ENCODE measurements at regions not wholly inside any gene's neighbourhood (a gene's known extent, or its start where the extent isn't known, plus 50 kb on each side); places are given as distances from the start of the nearest gene placed in this dataset.

- TF ChIP-seq ZBTB43 (CRISPR knock-in tag; IDR thresholded peaks at IDR 0.05) (no peak), CTCF (IDR thresholded peaks at IDR 0.05) (no peak), CREB1 (CRISPR knock-in tag; IDR thresholded peaks at IDR 0.05) (no peak), NFYB (CRISPR knock-in tag; conservative IDR thresholded peaks at IDR 0.05; ENCODE audit: low read depth) (no peak), NFE2L1 (CRISPR knock-in tag; IDR thresholded peaks at IDR 0.05) (no peak), HMGXB4 (CRISPR knock-in tag; IDR thresholded peaks at IDR 0.05) (no peak), ZNF317 (CRISPR knock-in tag; IDR thresholded peaks at IDR 0.05; ENCODE audit: borderline replicate concordance, low read depth) (no peak), IRF2 (CRISPR knock-in tag; IDR thresholded peaks at IDR 0.05; ENCODE audit: borderline replicate concordance, low read depth) (no peak), ATF1 (CRISPR knock-in tag; IDR thresholded peaks at IDR 0.05) (no peak)
- TF ChIP-seq, protein P1, sequence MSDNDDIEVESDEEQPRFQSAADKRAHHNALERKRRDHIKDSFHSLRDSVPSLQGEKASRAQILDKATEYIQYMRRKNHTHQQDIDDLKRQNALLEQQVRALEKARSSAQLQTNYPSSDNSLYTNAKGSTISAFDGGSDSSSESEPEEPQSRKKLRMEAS (CRISPR knock-in tag; IDR thresholded peaks at IDR 0.05) = no peak
- TF ChIP-seq, protein P2, sequence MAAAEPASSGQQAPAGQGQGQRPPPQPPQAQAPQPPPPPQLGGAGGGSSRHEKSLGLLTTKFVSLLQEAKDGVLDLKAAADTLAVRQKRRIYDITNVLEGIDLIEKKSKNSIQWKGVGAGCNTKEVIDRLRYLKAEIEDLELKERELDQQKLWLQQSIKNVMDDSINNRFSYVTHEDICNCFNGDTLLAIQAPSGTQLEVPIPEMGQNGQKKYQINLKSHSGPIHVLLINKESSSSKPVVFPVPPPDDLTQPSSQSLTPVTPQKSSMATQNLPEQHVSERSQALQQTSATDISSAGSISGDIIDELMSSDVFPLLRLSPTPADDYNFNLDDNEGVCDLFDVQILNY (CRISPR knock-in tag; IDR thresholded peaks at IDR 0.05) = no peak
- TF ChIP-seq, protein P3, sequence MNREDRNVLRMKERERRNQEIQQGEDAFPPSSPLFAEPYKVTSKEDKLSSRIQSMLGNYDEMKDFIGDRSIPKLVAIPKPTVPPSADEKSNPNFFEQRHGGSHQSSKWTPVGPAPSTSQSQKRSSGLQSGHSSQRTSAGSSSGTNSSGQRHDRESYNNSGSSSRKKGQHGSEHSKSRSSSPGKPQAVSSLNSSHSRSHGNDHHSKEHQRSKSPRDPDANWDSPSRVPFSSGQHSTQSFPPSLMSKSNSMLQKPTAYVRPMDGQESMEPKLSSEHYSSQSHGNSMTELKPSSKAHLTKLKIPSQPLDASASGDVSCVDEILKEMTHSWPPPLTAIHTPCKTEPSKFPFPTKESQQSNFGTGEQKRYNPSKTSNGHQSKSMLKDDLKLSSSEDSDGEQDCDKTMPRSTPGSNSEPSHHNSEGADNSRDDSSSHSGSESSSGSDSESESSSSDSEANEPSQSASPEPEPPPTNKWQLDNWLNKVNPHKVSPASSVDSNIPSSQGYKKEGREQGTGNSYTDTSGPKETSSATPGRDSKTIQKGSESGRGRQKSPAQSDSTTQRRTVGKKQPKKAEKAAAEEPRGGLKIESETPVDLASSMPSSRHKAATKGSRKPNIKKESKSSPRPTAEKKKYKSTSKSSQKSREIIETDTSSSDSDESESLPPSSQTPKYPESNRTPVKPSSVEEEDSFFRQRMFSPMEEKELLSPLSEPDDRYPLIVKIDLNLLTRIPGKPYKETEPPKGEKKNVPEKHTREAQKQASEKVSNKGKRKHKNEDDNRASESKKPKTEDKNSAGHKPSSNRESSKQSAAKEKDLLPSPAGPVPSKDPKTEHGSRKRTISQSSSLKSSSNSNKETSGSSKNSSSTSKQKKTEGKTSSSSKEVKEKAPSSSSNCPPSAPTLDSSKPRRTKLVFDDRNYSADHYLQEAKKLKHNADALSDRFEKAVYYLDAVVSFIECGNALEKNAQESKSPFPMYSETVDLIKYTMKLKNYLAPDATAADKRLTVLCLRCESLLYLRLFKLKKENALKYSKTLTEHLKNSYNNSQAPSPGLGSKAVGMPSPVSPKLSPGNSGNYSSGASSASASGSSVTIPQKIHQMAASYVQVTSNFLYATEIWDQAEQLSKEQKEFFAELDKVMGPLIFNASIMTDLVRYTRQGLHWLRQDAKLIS (CRISPR knock-in tag; IDR thresholded peaks at IDR 0.05; ENCODE audit: borderline replicate concordance) = no peak
- TF ChIP-seq, protein P4, sequence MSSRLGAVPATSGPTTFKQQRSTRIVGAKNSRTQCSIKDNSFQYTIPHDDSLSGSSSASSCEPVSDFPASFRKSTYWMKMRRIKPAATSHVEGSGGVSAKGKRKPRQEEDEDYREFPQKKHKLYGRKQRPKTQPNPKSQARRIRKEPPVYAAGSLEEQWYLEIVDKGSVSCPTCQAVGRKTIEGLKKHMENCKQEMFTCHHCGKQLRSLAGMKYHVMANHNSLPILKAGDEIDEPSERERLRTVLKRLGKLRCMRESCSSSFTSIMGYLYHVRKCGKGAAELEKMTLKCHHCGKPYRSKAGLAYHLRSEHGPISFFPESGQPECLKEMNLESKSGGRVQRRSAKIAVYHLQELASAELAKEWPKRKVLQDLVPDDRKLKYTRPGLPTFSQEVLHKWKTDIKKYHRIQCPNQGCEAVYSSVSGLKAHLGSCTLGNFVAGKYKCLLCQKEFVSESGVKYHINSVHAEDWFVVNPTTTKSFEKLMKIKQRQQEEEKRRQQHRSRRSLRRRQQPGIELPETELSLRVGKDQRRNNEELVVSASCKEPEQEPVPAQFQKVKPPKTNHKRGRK (CRISPR knock-in tag; IDR thresholded peaks at IDR 0.05; ENCODE audit: borderline replicate concordance) = no peak
- TF ChIP-seq, protein P5, sequence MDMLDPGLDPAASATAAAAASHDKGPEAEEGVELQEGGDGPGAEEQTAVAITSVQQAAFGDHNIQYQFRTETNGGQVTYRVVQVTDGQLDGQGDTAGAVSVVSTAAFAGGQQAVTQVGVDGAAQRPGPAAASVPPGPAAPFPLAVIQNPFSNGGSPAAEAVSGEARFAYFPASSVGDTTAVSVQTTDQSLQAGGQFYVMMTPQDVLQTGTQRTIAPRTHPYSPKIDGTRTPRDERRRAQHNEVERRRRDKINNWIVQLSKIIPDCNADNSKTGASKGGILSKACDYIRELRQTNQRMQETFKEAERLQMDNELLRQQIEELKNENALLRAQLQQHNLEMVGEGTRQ (CRISPR knock-in tag; IDR thresholded peaks at IDR 0.05) = no peak
Observed at GRCh38 chr4:137794764-137795254, 262.5 kb upstream of the PCDH18 start.
